H9 (cell line): ENCODE measurements at regions not wholly inside any gene's neighbourhood (a gene's known extent, or its start where the extent isn't known, plus 50 kb on each side); places are given as distances from the start of the nearest gene placed in this dataset.

Experiments used
- DNase-seq: peaks from one replicate; pipeline ENCODE4 v3.0.0-alpha.2; 2017
- H2AFZ ChIP-seq: one replicate; pipeline ENCODE4 v1.6.1; 2013; ENCODE audit warnings: mild to moderate bottlenecking, low read length, control low read depth, moderate library complexity
- H2AK5ac ChIP-seq: 2 replicates; pipeline ENCODE4 v1.6.1; 2013; ENCODE audit warnings: low read length, control low read depth, mixed read lengths; ENCODE audit not compliant: insufficient read length
- H2BK120ac ChIP-seq: one replicate; pipeline ENCODE4 v1.6.1; 2013; ENCODE audit warnings: low read depth, mild to moderate bottlenecking, low read length, control low read depth, inconsistent platforms; ENCODE audit not compliant: poor library complexity, severe bottlenecking
- H2BK12ac ChIP-seq: 2 replicates; pipeline ENCODE4 v1.6.1; 2013; ENCODE audit warnings: low read length, control low read depth, mixed read lengths, low read depth; ENCODE audit not compliant: insufficient read length
- H2BK15ac ChIP-seq: 2 replicates; pipeline ENCODE4 v1.6.1; 2013; ENCODE audit warnings: low read depth, low read length, control low read depth
- H2BK20ac ChIP-seq: one replicate; pipeline ENCODE4 v1.6.1; 2013; ENCODE audit warnings: low read depth, mild to moderate bottlenecking, low read length, control low read depth, inconsistent platforms; ENCODE audit not compliant: poor library complexity, severe bottlenecking
- H2BK5ac ChIP-seq: 2 replicates; pipeline ENCODE4 v1.6.1; 2013; ENCODE audit warnings: low read length, control low read depth, mixed read lengths; ENCODE audit not compliant: insufficient read length
- H3K14ac ChIP-seq: 2 replicates; pipeline ENCODE4 v1.6.1; 2013; ENCODE audit warnings: low read length, control low read depth; ENCODE audit not compliant: insufficient read depth
- H3K18ac ChIP-seq: 2 replicates; pipeline ENCODE4 v1.6.1; 2013; ENCODE audit warnings: low read depth, mild to moderate bottlenecking, mixed read lengths, low read length, control low read depth; ENCODE audit not compliant: insufficient read length
- H3K23ac ChIP-seq: 2 replicates; pipeline ENCODE4 v1.6.1; 2013; ENCODE audit warnings: low read length, control low read depth, mixed read lengths, low read depth; ENCODE audit not compliant: insufficient read length
- H3K23me2 ChIP-seq: 2 replicates; pipeline ENCODE4 v1.6.1; 2013; ENCODE audit warnings: low read depth, mild to moderate bottlenecking, mixed read lengths, low read length, control low read depth; ENCODE audit not compliant: insufficient read length, poor library complexity, severe bottlenecking
- H3K27ac ChIP-seq: 2 replicates; pipeline ENCODE4 v1.5.1; 2013; ENCODE audit warnings: low read length, control low read depth, mixed read lengths, low read depth; ENCODE audit not compliant: insufficient read length
- H3K27me3 ChIP-seq: 2 replicates; pipeline ENCODE4 v1.6.1; 2013; ENCODE audit warnings: low read length, control low read depth, inconsistent platforms; ENCODE audit not compliant: insufficient read depth
- H3K4ac ChIP-seq: 2 replicates; pipeline ENCODE4 v1.6.1; 2013; ENCODE audit warnings: low read depth, mild to moderate bottlenecking, control low read depth, inconsistent platforms, low read length, moderate library complexity
- H3K4me1 ChIP-seq: 2 replicates; pipeline ENCODE4 v1.6.1; 2013; ENCODE audit warnings: low read length, control low read depth, inconsistent platforms; ENCODE audit not compliant: insufficient read depth
- H3K4me2 ChIP-seq: 2 replicates; pipeline ENCODE4 v1.6.1; 2013; ENCODE audit warnings: low read length, control low read depth, mixed read lengths; ENCODE audit not compliant: insufficient read length, insufficient read depth
- H3K56ac ChIP-seq: 2 replicates; pipeline ENCODE4 v1.6.1; 2013; ENCODE audit warnings: low read depth, mild to moderate bottlenecking, mixed read lengths, low read length, control low read depth; ENCODE audit not compliant: insufficient read length
- H3K79me1 ChIP-seq: 2 replicates; pipeline ENCODE4 v1.6.1; 2013; ENCODE audit warnings: low read depth, mild to moderate bottlenecking, moderate library complexity, low read length, control low read depth, inconsistent platforms; ENCODE audit not compliant: insufficient read depth, poor library complexity, severe bottlenecking
- H3K79me2 ChIP-seq: 2 replicates; pipeline ENCODE4 v1.6.1; 2013; ENCODE audit warnings: low read length, control low read depth, inconsistent platforms; ENCODE audit not compliant: insufficient read depth
- H3K9ac ChIP-seq: 2 replicates; pipeline ENCODE4 v1.6.1; 2013; ENCODE audit warnings: low read length, control low read depth, mixed read lengths; ENCODE audit not compliant: insufficient read length; ENCODE audit errors: extremely low read depth
- H3K9me3 ChIP-seq: one replicate; pipeline ENCODE4 v1.6.1; 2013; ENCODE audit warnings: low read depth, low read length, inconsistent platforms; ENCODE audit not compliant: control insufficient read depth
- H3T11ph ChIP-seq: one replicate; pipeline ENCODE4 v1.6.1; 2013; ENCODE audit warnings: mild to moderate bottlenecking, low read length, control low read depth, inconsistent platforms
- H4K20me1 ChIP-seq: one replicate; pipeline ENCODE4 v1.6.1; 2013; ENCODE audit not compliant: control insufficient read depth, insufficient read length, insufficient read depth
- H4K5ac ChIP-seq: 2 replicates; pipeline ENCODE4 v1.6.1; 2013; ENCODE audit warnings: low read depth, mild to moderate bottlenecking, mixed read lengths, low read length, control low read depth; ENCODE audit not compliant: insufficient read length
- H4K8ac ChIP-seq: replicated peaks from 2 replicates; pipeline ENCODE4 v1.6.1; 2013; ENCODE audit warnings: low read length, control low read depth, mixed read lengths, low read depth; ENCODE audit not compliant: insufficient read length
- H4K91ac ChIP-seq: 2 replicates; pipeline ENCODE4 v1.6.1; 2013; ENCODE audit warnings: low read depth, mild to moderate bottlenecking, moderate library complexity, mixed read lengths, low read length, control low read depth; ENCODE audit not compliant: insufficient read length
- H3K27ac Mint-ChIP-seq, 3 experiments: 2 replicates in 2 of 3; 3 replicates in 1 of 3; pipeline ENCODE4 v1.8.0; 2020 to 2021; ENCODE audit warnings: mixed read lengths in 3 of 3, mild to moderate bottlenecking in 1 of 3, moderate library complexity in 1 of 3
- H3K27me3 Mint-ChIP-seq: 2 replicates; pipeline ENCODE4 v1.8.0; 2021; ENCODE audit warnings: low read depth, mild to moderate bottlenecking, moderate library complexity, mixed read lengths
- H3K36me3 Mint-ChIP-seq, 3 experiments: 2 replicates in 2 of 3; 3 replicates in 1 of 3; pipeline ENCODE4 v1.8.0; 2020 to 2021; ENCODE audit warnings: low read depth in 3 of 3, mixed read lengths in 3 of 3; ENCODE audit not compliant: insufficient read depth in 1 of 3
- H3K4me1 Mint-ChIP-seq, 2 experiments: 2 replicates each; pipeline ENCODE4 v1.8.0; 2020; ENCODE audit warnings: mixed read lengths in 2 of 2
- H3K4me3 Mint-ChIP-seq, 2 experiments: 2 replicates in 1 of 2; 3 replicates in 1 of 2; pipeline ENCODE4 v1.8.0; 2020 to 2021; ENCODE audit warnings: mild to moderate bottlenecking in 2 of 2, mixed read lengths in 2 of 2, moderate library complexity in 1 of 2
- H3K9me3 Mint-ChIP-seq, 2 experiments: 2 replicates in 1 of 2; 3 replicates in 1 of 2; pipeline ENCODE4 v1.8.0; 2020; ENCODE audit warnings: mild to moderate bottlenecking in 2 of 2, mixed read lengths in 2 of 2, moderate library complexity in 1 of 2
- CTCF ChIP-seq: fragments of 200-600 bp; sonication (generic); conservative IDR thresholded peaks from 3 replicates; pipeline ENCODE4 v1.8.0; 2021; ENCODE audit warnings: antibody characterized with exemption, mild to moderate bottlenecking
- WGBS: extraction: QIAGEN DNeasy Blood & Tissue Kit; methylation state at CpG from one replicate; pipeline ENCODE4 v1.1.7; 2013; ENCODE audit warnings: missing lambda C conversion rate, low lambda C conversion rate, mixed read lengths; ENCODE audit not compliant: insufficient read length; ENCODE audit errors: extremely low coverage; 5-methylcytosine and 5-hydroxymethylcytosine counted together

GRCh38 chr16:55250701-55251100, 73.3 kb upstream of the IRX6 start:
- H3K27me3 ChIP-seq, result no peaks in the 10 kb centered on the region
- no CpG with 5 or more reads among the region's 1 CpG for WGBS
- no peak overlapping the region for H3K27ac Mint-ChIP-seq

More at GRCh38 chr16:55250701-55251100, 73.3 kb upstream of the IRX6 start:
- no peak overlapping the region for H3K4me3 Mint-ChIP-seq
- Histone ChIP-seq H3K18ac (no peak overlapping the region), H3K4ac (no peak overlapping the region), H2BK5ac (no peak overlapping the region), H3K9me3 (no peaks in the 10 kb centered on the region), H2BK12ac (no peak overlapping the region), H4K20me1 (no peaks in the 10 kb centered on the region), H3K4me1 (peaks cover 4% of the 10 kb centered on the region; the same call in 1 of the 2 replicates), H2BK20ac (no peak overlapping the region), H3K79me2 (no peaks in the 10 kb centered on the region), H3K4me2 (no peak overlapping the region), H3K23me2 (no peaks in the 10 kb centered on the region), H4K8ac (no peak overlapping the region), H2AFZ (no peak overlapping the region), H4K5ac (no peak overlapping the region), H3T11ph (no peak overlapping the region), H3K79me1 (no peaks in the 10 kb centered on the region), H3K9ac (no peak overlapping the region), H4K91ac (no peak overlapping the region), H2AK5ac (no peak overlapping the region), H3K27ac (no peak overlapping the region), H2BK15ac (no peak overlapping the region), H3K56ac (no peak overlapping the region), H3K14ac (no peak overlapping the region), H2BK120ac (no peak overlapping the region), H3K23ac (no peak overlapping the region)
- H3K9me3 Mint-ChIP-seq, result peaks cover 2 to 8% of the 10 kb centered on the region in 2 experiments; a peak in 3 of 5 replicates
- no peaks in the 10 kb centered on the region; the same call in none of the 2 replicates for H3K27me3 Mint-ChIP-seq
- peaks cover 0 to 4% (median 1%) of the 10 kb centered on the region in 3 experiments; a peak in 2 of 7 replicates for H3K36me3 Mint-ChIP-seq
- TF ChIP-seq CTCF, result no peak
- peaks cover 10 to 20% of the 10 kb centered on the region in 2 experiments for H3K4me1 Mint-ChIP-seq
- DNase-seq, result no peak
